HepG2 (cell line): ENCODE measurements at regions not wholly inside any gene's neighbourhood (a gene's known extent, or its start where the extent isn't known, plus 50 kb on each side); places are given as distances from the start of the nearest gene placed in this dataset.

Source experiments
- ATAC-seq: fragments of 200-7000 bp; cut with Tn5 transposase; 3 replicates; pipeline ENCODE4 v1.9.1; 2020; ENCODE audit warnings: mild to moderate bottlenecking, moderate library complexity
- BruUV-seq: library from RNA; stranded (reverse); fragments of 400-500 nt; replicated peaks from 2 replicates; lab custom pipeline; 2021; lab: Mats Ljungman, UMichigan
- CTCF ChIA-PET: fragments of 300-600 bp; formaldehyde crosslinking; extraction: SDS; loops from one replicate; lab custom pipeline; 2021; ENCODE audit warnings: low total read pairs, inconsistent platforms, low intra/inter-chr PET ratio; lab: Yijun Ruan, JAX
- POLR2A ChIA-PET: fragments of 350-600 bp; sonication (Branson Sonifier 250); formaldehyde crosslinking; loops from one replicate; lab custom pipeline; 2020; ENCODE audit warnings: antibody characterized with exemption, inconsistent platforms; lab: Yijun Ruan, JAX
- DNase-seq: peaks from one replicate; pipeline ENCODE4 v3.0.0-alpha.2; 2015; ENCODE audit warnings: low spot score
- FAIRE-seq: peaks from 3 replicates; lab custom pipeline; 2011; peaks lifted over from hg19 to GRCh38; lab: Jason Lieb, UNC
- H2AFZ ChIP-seq: one replicate; pipeline ENCODE4 v1.6.1; 2011; ENCODE audit warnings: low read length, inconsistent platforms
- H3K27ac ChIP-seq: fragments of 300-600 bp; 3 replicates; pipeline ENCODE4 v1.8.0; 2011; ENCODE audit warnings: mixed run types, mild to moderate bottlenecking, mixed read lengths, low read length, inconsistent platforms; ENCODE audit not compliant: insufficient read depth; ENCODE audit errors: extremely low read length
- H3K27me3 ChIP-seq, 2 experiments: fragments of 200-600 bp in 1 of 2; 2 replicates in 1 of 2; 3 replicates in 1 of 2; pipeline versions ENCODE4 v1.6.0 to v1.8.0; 2011; ENCODE audit warnings: low read length in 2 of 2, mild to moderate bottlenecking in 2 of 2, moderate library complexity in 2 of 2, inconsistent platforms in 1 of 2; ENCODE audit not compliant: insufficient read depth in 2 of 2, control insufficient read depth in 1 of 2
- H3K36me3 ChIP-seq, 2 experiments: fragments of 200-600 bp in 1 of 2; replicated peaks in 1 of 2; 2 replicates in 1 of 2; 3 replicates in 1 of 2; pipeline versions ENCODE4 v1.5.1 to v1.8.0; 2011; ENCODE audit warnings: low read length in 2 of 2, inconsistent platforms in 1 of 2; ENCODE audit not compliant: insufficient read depth in 2 of 2, control insufficient read depth in 1 of 2
- H3K4me1 ChIP-seq: 2 replicates; pipeline ENCODE4 v1.5.1; 2012; ENCODE audit warnings: low read length, inconsistent platforms; ENCODE audit not compliant: insufficient read depth
- H3K4me2 ChIP-seq: 2 replicates; pipeline ENCODE4 v1.6.0; 2011; ENCODE audit warnings: low read depth, low read length, inconsistent platforms
- H3K4me3 ChIP-seq, 3 experiments: fragments of 200-600 bp in 1 of 3; sonication (generic), shearing (Covaris generic) in 1 of 3; replicated peaks in 1 of 3; 2 replicates each; pipeline ENCODE4 v1.5.1; 2011 to 2016; ENCODE audit warnings: low read length in 3 of 3, inconsistent platforms in 2 of 3, low read depth in 2 of 3, mild to moderate bottlenecking in 2 of 3, control low read depth in 1 of 3, mixed read lengths in 1 of 3; ENCODE audit not compliant: insufficient read depth in 1 of 3
- H3K79me2 ChIP-seq: one replicate; pipeline ENCODE4 v1.6.1; 2011; ENCODE audit warnings: low read length, inconsistent platforms; ENCODE audit not compliant: insufficient read depth
- H3K9ac ChIP-seq: 2 replicates; pipeline ENCODE4 v1.6.0; 2011; ENCODE audit warnings: mild to moderate bottlenecking, low read depth, low read length, inconsistent platforms; ENCODE audit not compliant: insufficient read depth
- H3K9me3 ChIP-seq: 2 replicates; pipeline ENCODE4 v1.5.1; 2012; ENCODE audit warnings: mild to moderate bottlenecking, low read length
- H4K20me1 ChIP-seq: 2 replicates; pipeline ENCODE4 v1.6.0; 2011; ENCODE audit warnings: inconsistent platforms, mild to moderate bottlenecking, low read length, moderate library complexity; ENCODE audit not compliant: insufficient read depth
- CENPX ChIP-seq: sonication (generic); formaldehyde crosslinking; IDR thresholded peaks from 2 replicates; pipeline ENCODE4 v1.9.0; 2021; ENCODE audit warnings: mild to moderate bottlenecking, missing genetic modification reagents, moderate library complexity
- CREM ChIP-seq, 2 experiments: sonication (generic) in 1 of 2; formaldehyde crosslinking in 1 of 2; IDR thresholded peaks; 2 replicates each; pipeline versions ENCODE4 v1.4.0 to v1.6.1; 2016 to 2020; ENCODE audit warnings: antibody characterized with exemption in 1 of 2, mild to moderate bottlenecking in 1 of 2, missing genetic modification reagents in 1 of 2
- ELF3 ChIP-seq: IDR thresholded peaks from 2 replicates; pipeline ENCODE4 v1.6.1; 2016; ENCODE audit warnings: missing genetic modification reagents, missing compliant biosample characterization
- ESRRA ChIP-seq: sonication (generic); formaldehyde crosslinking; IDR thresholded peaks from 2 replicates; pipeline ENCODE4 v1.5.1; 2020; ENCODE audit warnings: mild to moderate bottlenecking, low read depth, missing genetic modification reagents
- KDM5B ChIP-seq: sonication (generic); formaldehyde crosslinking; IDR thresholded peaks from 2 replicates; pipeline ENCODE4 v1.4.0; 2020; ENCODE audit warnings: missing genetic modification reagents, mild to moderate bottlenecking, borderline replicate concordance
- RORA ChIP-seq: sonication (generic); formaldehyde crosslinking; IDR thresholded peaks from 2 replicates; pipeline ENCODE4 v1.5.0; 2020; ENCODE audit warnings: mild to moderate bottlenecking, missing genetic modification reagents, moderate library complexity
- SOX6 ChIP-seq, 2 experiments: fragments of 450-650 bp in 1 of 2; sonication (generic) in 1 of 2; formaldehyde crosslinking in 1 of 2; IDR thresholded peaks; 2 replicates each; pipeline versions ENCODE4 v1.4.0 to v1.6.1; 2017 to 2020; ENCODE audit warnings: antibody characterized with exemption in 1 of 2, mild to moderate bottlenecking in 1 of 2, missing genetic modification reagents in 1 of 2
- TMF1 ChIP-seq: sonication (generic); formaldehyde crosslinking; IDR thresholded peaks from 2 replicates; pipeline ENCODE4 v1.8.1; 2022; ENCODE audit warnings: low read depth, missing genetic modification reagents
- ZBTB26 ChIP-seq: IDR thresholded peaks from 2 replicates; pipeline ENCODE4 v1.6.1; 2016; ENCODE audit warnings: missing compliant biosample characterization, missing genetic modification reagents, borderline replicate concordance
- ZFP36L2 ChIP-seq: sonication (generic); formaldehyde crosslinking; IDR thresholded peaks from 2 replicates; pipeline ENCODE4 v1.4.0; 2020; ENCODE audit warnings: missing genetic modification reagents
- ZNF207 ChIP-seq: fragments of 450-650 bp; IDR thresholded peaks from 2 replicates; pipeline ENCODE4 v1.6.1; 2016; ENCODE audit warnings: antibody characterized with exemption, borderline replicate concordance
- ZNF644 ChIP-seq: IDR thresholded peaks from 2 replicates; pipeline ENCODE4 v1.6.1; 2016; ENCODE audit warnings: low read depth
- WGBS: methylation state at CpG from one replicate; pipeline ENCODE4 v1.1.6; 2017; ENCODE audit warnings: low lambda C conversion rate; 5-methylcytosine and 5-hydroxymethylcytosine counted together
- in situ Hi-C: cut with HindIII; loops from 2 replicates; pipeline ENCODE4 v1.10.0; 2017; ENCODE audit warnings: low pct_unique_long_range_greater_than_20kb; ENCODE audit not compliant: extremely low pct_ligation_motif_present
- intact Hi-C: fragments of 100-400 bp; cut with micrococcal nuclease; formaldehyde crosslinking; loops from one replicate; pipeline ENCODE4 v1.10.0; 2022; ENCODE audit not compliant: unreplicated experiment

- in situ Hi-C loops = no loop called here
- Histone ChIP-seq H3K36me3 (no peaks in the 10 kb centered on the region), H4K20me1 (no peaks in the 10 kb centered on the region), H3K9me3 (no peaks in the 10 kb centered on the region), H3K27me3 (no peaks in the 10 kb centered on the region), H3K4me3 (no peak overlapping the region), H3K27ac (no peak overlapping the region)
- BruUV-seq = no TSS peak
- 0% methylated on average over 1 of the region's 1 CpG for WGBS
- intact Hi-C loops = no loop called here
- no peak for TF ChIP-seq SOX6 (IDR thresholded peaks at IDR 0.05)
- no peak for TF ChIP-seq SOX6 (CRISPR knock-in tag; IDR thresholded peaks at IDR 0.05)
- no peak for TF ChIP-seq ESRRA (CRISPR knock-in tag)
- no peak for TF ChIP-seq TMF1
- TF ChIP-seq ZNF644 (CRISPR knock-in tag) = no peak
- no peak for TF ChIP-seq RORA (CRISPR knock-in tag)
- TF ChIP-seq ZBTB26 (CRISPR knock-in tag) = no peak
- TF ChIP-seq ELF3 (CRISPR knock-in tag) = no peak
- no peak for TF ChIP-seq CREM (IDR thresholded peaks at IDR 0.05)
- TF ChIP-seq CREM (CRISPR knock-in tag; IDR thresholded peaks at IDR 0.05) = no peak
- no peak for TF ChIP-seq KDM5B
- TF ChIP-seq CENPX (CRISPR knock-in tag) = no peak
- TF ChIP-seq ZFP36L2 = no peak
- TF ChIP-seq ZNF207 = no peak
- TF ChIP-seq, all 625 proteins: peak for 0
- ChIA-PET POLR2A (no interaction called here), CTCF (no interaction called here)
- ATAC-seq (no peak), DNase-seq (no peak), FAIRE-seq (no peak)
- Histone ChIP-seq H3K9ac (no peak overlapping the region), H3K79me2 (no peaks in the 10 kb centered on the region), H3K4me2 (no peak overlapping the region), H3K4me1 (no peaks in the 10 kb centered on the region), H2AFZ (no peak overlapping the region)
These were observed 78.3 kb upstream of the CHST9 start for GRCh38 chr18:27263369-27263768.
